ENCODE measurements at regions not wholly inside any gene's neighbourhood (a gene's known extent, or its start where the extent isn't known, plus 50 kb on each side); places are given as distances from the start of the nearest gene placed in this dataset.
"Not testable (repeated sequence)": the region's sequence is repeated elsewhere in the genome, so short reads cannot be mapped to it uniquely, and the experiment has no call there.

GRCh38 chr15:20305912-20306311 is 235.7 kb downstream of the GOLGA6L6 start:
- not testable (repeated sequence) for DNase-seq

GRCh38 chr15:20305015-20305465 is 236.6 kb downstream of the GOLGA6L6 start:
- DNase-seq: not testable (repeated sequence)

GRCh38 chr15:20304282-20305014 is 237.2 kb downstream of the GOLGA6L6 start:
- not testable (repeated sequence) for DNase-seq

GRCh38 chr15:20303248-20304171 is 238.1 kb downstream of the GOLGA6L6 start:
- DNase-seq: not testable (repeated sequence)

GRCh38 chr15:20302141-20303069 is 239.2 kb downstream of the GOLGA6L6 start:
- not testable (repeated sequence) for DNase-seq

- not testable (repeated sequence) for DNase-seq
Measured at GRCh38 chr15:20301471-20302081, 240.0 kb downstream of the GOLGA6L6 start.

- not testable (repeated sequence) for DNase-seq
Measured at GRCh38 chr15:20301041-20301390, 240.6 kb downstream of the GOLGA6L6 start.

GRCh38 chr15:20300351-20301040 is 241.1 kb downstream of the GOLGA6L6 start:
- DNase-seq: not testable (repeated sequence)

- DNase-seq: not testable (repeated sequence)
Measured at GRCh38 chr15:20297603-20298123, 243.9 kb downstream of the GOLGA6L6 start.

GRCh38 chr15:20296261-20296660 is 245.3 kb downstream of the GOLGA6L6 start:
- not testable (repeated sequence) for DNase-seq

GRCh38 chr15:20295238-20295811 is 246.3 kb downstream of the GOLGA6L6 start:
- DNase-seq: no peak

GRCh38 chr15:20294651-20295237 is 246.9 kb downstream of the GOLGA6L6 start:
- DNase-seq: no peak

GRCh38 chr15:20292422-20293005 is 249.1 kb downstream of the GOLGA6L6 start:
- DNase-seq: not testable (repeated sequence)

GRCh38 chr15:20291616-20292015 is 250.0 kb downstream of the GOLGA6L6 start:
- not testable (repeated sequence) for DNase-seq

GRCh38 chr15:20290606-20291005 is 251.0 kb downstream of the GOLGA6L6 start:
- DNase-seq: not testable (repeated sequence)

- DNase-seq: not testable (repeated sequence)
Measured at GRCh38 chr15:20289538-20290103, 252.0 kb downstream of the GOLGA6L6 start.

- not testable (repeated sequence) for DNase-seq
Measured at GRCh38 chr15:20288800-20289537, 252.6 kb downstream of the GOLGA6L6 start.

GRCh38 chr15:20286559-20286958 is 255.0 kb downstream of the GOLGA6L6 start:
- DNase-seq: not testable (repeated sequence)
